HG03558 (cell line): ENCODE measurements at regions not wholly inside any gene's neighbourhood (a gene's known extent, or its start where the extent isn't known, plus 50 kb on each side); places are given as distances from the start of the nearest gene placed in this dataset.

Experiments used
- ATAC-seq: cut with Tn5 transposase; IDR thresholded peaks from one replicate; pipeline ENCODE4 v1.9.1; 2021; ENCODE audit warnings: moderate number of reproducible peaks; ENCODE audit not compliant: unreplicated experiment; ENCODE audit errors: extremely low read depth

DNA sequence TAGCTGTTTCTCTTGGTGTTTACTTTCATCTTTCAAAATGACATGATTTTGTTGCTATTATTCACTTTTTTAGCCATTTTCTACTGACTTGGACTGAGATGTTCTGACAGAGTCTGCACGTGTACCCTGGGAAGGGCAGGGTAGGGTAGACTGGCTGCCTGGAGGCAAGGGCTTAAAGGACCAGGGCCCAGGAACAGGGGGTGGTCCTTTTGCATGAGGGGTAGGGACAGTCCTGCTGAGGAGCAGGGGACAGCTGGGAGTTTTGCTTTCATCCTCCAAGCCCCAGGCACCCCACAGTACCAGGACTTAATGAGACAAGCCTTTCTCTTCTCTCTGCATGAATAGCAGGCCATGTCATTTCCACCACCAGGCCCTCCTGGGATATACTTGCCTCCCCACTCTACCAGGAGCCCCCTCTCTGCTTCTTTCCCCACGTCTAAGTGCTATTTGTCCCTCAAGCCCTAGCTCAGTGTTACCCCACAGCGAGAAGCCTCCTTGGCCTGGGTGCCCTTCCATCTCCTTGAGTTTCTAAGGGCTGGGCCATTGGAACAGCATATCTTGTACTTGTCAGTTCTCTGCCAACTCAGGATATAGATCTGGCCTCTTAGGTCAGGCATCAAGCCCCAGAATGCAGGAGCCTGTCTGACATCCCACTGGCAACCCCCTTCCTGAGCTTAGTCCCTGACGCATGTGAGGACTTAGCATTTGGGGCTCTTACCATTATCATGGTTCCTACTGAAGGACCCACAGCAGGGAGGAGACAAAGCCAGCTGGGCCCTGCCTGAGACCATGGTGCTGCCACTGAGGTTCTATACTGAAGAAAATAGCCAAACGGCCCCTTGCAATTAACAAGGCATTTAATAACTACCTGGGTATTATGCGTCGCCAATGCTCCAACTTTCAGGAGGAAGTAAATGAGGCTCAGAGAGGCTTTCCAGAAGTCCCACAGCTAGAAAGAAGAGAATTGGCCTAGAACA lies 78.4 kb upstream of the UNC5B start:
- no peak for ATAC-seq

DNA sequence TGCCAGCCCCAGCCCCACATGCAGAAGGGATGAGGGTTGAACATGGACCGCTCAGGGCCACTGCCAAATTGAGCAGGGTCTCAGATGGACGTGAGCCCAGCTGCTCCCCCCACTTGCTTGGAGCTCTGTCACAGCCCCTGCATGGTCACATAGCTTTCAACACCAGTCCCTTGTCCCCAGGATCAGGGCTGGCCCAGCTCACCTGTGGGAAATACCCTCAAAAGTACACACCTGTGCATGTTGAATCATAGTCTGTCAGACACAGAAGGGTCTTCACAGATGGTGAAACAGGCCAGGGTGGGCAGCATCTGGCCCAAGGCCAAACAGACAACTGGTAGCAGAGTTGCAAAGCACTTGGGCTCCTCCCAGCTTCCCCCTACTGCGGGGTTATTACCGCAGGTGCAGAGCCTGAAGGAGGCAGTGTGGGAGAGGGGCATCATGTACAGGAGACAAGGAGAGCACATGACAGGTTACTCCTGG lies 77.6 kb upstream of the UNC5B start:
- no peak for ATAC-seq

DNA sequence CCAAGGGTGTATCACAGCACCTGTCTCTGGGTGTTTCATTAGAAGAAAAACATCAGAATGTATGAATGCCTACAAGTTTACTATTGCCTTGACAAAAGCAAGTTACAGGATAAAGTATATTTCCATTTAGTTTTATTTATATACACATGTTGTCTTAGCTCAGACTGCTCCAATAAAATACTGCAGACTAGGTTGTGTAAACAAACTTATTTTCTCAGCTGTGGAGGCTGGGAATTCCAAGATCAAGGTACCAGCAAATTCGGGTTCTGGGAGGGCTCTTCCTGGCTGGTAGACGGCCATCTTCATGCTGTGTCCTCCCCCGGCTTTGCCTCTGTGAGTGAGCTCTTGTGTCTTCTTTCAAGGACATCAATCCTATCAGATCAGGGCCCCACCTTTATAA lies 77.1 kb upstream of the UNC5B start:
- no peak for ATAC-seq

DNA sequence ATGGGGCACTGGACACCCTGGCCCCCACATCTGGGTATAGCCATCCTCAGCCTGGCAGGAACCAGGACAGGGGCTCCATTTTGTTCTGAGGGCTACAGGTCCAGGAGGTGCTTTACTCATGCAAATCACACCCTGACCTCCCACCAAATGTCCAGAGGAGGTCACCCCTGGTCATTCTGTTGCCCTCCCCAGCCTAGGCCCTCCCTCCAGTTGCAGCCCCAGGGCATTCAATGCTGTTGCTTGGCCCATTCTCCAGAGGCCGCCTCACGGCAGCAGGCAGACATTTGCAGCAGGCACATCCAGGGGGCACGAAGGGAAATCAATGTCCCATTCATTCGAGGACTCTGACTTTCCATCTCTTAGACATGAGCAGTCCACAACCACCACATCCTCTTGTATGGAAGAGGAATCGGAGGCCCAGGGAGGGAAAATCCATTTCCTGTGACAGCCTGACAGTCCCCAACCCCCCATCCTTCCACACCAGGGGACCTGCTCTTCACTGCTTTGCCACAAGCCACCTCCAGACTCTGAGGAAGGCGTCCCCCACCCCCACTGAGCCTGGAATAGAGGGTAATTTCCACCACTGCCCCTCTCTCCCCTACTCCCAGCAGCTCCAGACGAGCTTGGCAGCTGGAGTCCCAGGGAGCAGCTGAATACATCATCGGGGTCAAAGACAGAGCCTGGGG lies 76.2 kb upstream of the UNC5B start:
- ATAC-seq, result no peak

DNA sequence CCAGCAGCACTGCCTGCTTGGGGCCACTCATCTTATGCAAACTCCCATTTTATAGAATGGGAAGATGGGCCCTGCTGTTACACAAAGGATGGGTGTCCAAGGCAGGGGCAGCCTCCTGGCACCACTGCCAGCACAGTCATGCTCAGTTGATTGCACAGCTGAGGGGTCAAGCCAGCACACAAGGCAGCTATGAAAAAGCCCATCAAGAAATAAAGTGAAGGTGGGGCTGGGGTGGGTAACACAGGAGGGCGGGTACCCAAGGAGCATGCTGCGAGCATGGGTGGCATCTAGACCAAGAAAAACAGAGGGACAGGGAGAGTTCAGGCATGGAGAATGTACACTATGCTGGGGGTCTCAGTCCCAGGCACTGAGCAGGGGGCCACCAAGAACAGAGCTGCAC lies 74.7 kb upstream of the UNC5B start:
- ATAC-seq, result no peak

GRCh38 chr10:71138166-71138830 lies 74.1 kb upstream of the UNC5B start:
- no peak for ATAC-seq

- ATAC-seq, result no peak
Observed at GRCh38 chr10:71141528-71141927, 70.8 kb upstream of the UNC5B start.

- no peak for ATAC-seq
Observed at GRCh38 chr10:71143170-71143569, 69.2 kb upstream of the UNC5B start.

- ATAC-seq, result no peak
Observed at GRCh38 chr10:71143610-71144009, 68.8 kb upstream of the UNC5B start.

- no peak for ATAC-seq
Observed at GRCh38 chr10:71144824-71145223, 67.5 kb upstream of the UNC5B start.

DNA sequence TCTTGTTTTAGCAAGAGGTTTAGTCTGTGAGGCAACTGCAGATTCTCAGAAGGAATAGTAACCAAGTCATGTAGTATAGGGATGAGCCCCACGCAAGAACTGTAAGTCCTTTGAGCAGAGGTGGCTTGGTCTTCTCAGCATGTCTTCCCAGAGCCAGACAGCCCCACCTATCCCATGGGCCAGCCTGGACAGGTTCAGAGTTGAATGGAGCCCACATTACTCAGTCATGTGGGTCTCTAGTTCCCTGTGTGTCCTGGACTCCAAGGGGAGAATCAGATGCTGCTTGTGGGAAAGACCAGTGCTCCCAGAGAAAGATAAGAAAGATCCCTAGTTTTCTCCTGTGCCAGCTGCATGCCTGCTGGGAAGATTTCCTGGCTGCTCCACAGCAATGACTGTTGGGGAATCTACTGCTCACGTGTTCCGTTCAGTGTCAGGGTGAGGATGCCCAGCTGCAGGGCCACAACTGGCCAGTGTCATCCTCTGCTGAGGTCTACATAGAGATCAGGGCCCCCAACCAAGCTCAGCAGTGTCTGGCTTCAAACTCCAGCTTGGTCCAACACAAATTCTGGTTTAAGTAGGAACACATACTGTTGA lies 66.9 kb upstream of the UNC5B start:
- no peak for ATAC-seq

- ATAC-seq, result no peak
Observed at GRCh38 chr10:71150796-71151195, 61.6 kb upstream of the UNC5B start.

DNA sequence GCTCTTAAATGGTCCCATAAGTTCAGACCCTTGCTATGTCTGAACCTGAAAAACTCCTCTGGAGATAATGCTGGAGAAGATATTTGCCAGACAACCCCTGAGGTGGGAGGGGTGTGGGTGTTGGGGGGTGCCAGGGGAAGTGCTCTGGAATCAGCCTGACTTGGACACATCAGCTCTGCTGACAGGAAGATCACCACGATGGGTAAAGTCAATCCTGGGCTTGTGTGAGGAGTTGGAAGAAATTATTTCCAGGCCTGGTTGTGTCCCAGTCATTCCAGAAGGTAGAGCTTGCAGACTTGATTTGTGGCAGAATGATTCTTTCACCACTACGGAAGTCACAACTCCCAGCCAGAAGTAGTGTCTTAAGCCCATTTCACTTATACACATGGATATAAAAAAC lies 60.3 kb upstream of the UNC5B start:
- no peak for ATAC-seq

DNA sequence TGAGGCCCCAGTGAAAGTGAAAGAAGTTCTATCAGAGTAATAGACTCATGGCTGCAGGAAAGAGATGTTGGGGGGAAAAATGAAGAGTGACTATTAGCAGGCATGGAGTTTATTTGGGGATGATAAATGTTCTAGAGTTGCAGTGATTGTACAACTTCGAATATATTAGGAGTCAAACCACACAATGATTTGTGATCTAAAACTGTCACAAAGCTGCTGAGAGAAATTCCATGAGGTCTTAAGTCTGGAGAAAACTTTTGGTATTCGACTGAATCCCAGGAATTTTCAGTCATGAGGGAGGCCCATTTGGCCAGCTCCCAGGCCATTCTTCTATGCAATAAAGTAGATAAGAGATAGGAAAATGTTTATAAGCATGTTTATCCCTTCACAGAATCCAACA lies 55.9 kb upstream of the UNC5B start:
- no peak for ATAC-seq

- ATAC-seq, result no peak
Observed at GRCh38 chr10:71157435-71157834, 54.9 kb upstream of the UNC5B start.

GRCh38 chr10:71158251-71158650 lies 54.1 kb upstream of the UNC5B start:
- no peak for ATAC-seq

DNA sequence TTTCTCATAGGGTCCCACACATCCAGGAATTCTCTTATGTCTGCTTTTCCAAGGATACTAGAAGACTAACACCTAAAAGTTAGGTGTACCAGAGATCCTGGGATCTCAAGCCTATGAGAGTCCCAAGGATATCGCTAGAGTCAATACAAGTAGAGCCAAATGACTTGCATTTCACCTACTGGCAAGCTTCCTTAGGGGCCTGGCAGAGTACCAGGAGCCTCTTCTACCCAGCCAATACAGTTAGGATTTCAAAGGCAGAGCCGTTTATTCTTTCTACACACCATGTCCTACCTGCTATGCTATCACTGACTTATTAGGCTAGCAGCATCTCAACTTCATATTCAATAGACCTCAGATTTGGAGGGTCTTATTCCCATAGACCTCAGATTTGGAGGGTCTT lies 53.5 kb upstream of the UNC5B start:
- ATAC-seq, result no peak

DNA sequence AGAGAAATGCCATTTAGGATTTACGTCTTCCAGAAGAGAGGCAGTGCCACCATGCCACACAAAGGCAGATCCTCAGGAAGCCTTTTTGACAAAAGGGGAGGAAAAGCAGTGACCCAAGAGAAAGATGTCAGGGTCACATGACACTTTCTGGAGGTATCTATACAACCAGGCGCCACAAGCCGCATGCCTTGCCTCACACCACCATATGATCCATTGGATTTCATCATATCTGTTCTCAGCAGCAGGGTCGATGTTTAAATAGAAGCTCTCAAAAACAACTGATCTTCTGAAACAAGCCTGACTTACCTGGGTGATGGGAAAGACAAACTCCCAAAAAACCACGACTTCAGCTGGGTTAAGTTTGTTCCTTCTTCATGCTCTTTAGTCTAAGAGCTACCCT lies 52.5 kb upstream of the UNC5B start:
- no peak for ATAC-seq

- ATAC-seq, result no peak
Observed at GRCh38 chr10:71161425-71161824, 50.9 kb upstream of the UNC5B start.
